Upper lobe of left lung (tissue), 6 donors: ENCODE measurements at regions not wholly inside any gene's neighbourhood (a gene's known extent, or its start where the extent isn't known, plus 50 kb on each side); places are given as distances from the start of the nearest gene placed in this dataset.

Experiments
- ATAC-seq, 2 donors: fragments of 200-7000 bp; cut with Tn5 transposase; one replicate each; pipeline ENCODE4 v1.9.1; 2022; ENCODE audit warnings: mild to moderate bottlenecking in 2 of 2, moderate library complexity in 2 of 2; ENCODE audit not compliant: low FRiP score in 2 of 2
- DNase-seq, 2 donors: peaks; one replicate each; pipeline ENCODE4 v3.0.0-alpha.2; 2019 to 2020
- H3K27ac ChIP-seq, 4 donors: fragments of 200-600 bp; sonication (generic); one replicate each; pipeline ENCODE4 v1.5.1; 2016 to 2019
- H3K27me3 ChIP-seq, 4 donors: fragments of 200-600 bp; sonication (generic); one replicate each; pipeline ENCODE4 v1.5.1; 2017 to 2019
- H3K36me3 ChIP-seq, 4 donors: fragments of 200-600 bp; sonication (generic); one replicate each; pipeline ENCODE4 v1.5.1; 2016 to 2019
- H3K4me1 ChIP-seq, 4 donors: fragments of 200-600 bp; sonication (generic); one replicate each; pipeline ENCODE4 v1.5.1; 2018 to 2019
- H3K4me3 ChIP-seq, 4 donors: fragments of 200-600 bp; sonication (generic); one replicate each; pipeline ENCODE4 v1.5.1; 2017 to 2019; ENCODE audit warnings: mild to moderate bottlenecking in 2 of 4, moderate library complexity in 1 of 4
- H3K9me3 ChIP-seq, 4 donors: fragments of 200-600 bp; sonication (generic); one replicate each; pipeline ENCODE4 v1.5.1; 2018 to 2019
- EP300 ChIP-seq, 4 donors: sonication (generic); formaldehyde crosslinking; IDR thresholded peaks; one replicate each; pipeline ENCODE4 v1.5.1; 2017; ENCODE audit warnings: antibody characterized with exemption in 4 of 4, control low read depth in 2 of 4
- POLR2A ChIP-seq, 4 donors: fragments of 450-650 bp; IDR thresholded peaks; one replicate each; pipeline ENCODE4 v1.5.1; 2016 to 2017; ENCODE audit warnings: antibody characterized with exemption in 4 of 4, mild to moderate bottlenecking in 2 of 4
- POLR2AphosphoS5 ChIP-seq, 2 donors: sonication (generic); formaldehyde crosslinking; IDR thresholded peaks; one replicate each; pipeline ENCODE4 v1.5.1; 2017; ENCODE audit warnings: antibody characterized with exemption in 2 of 2
- WGBS, 2 donors: methylation state at CpG; one replicate each; pipeline ENCODE4 v1.1.5; 2017 to 2018; 5-methylcytosine and 5-hydroxymethylcytosine counted together
- TF ChIP-seq, protein P1 (sequence below), 6 experiments: fragments of 450-650 bp in 4 of 6; fragments of 200-600 bp in 2 of 6; sonication (generic) in 2 of 6; IDR thresholded peaks; one replicate each; pipeline ENCODE4 v1.5.1; 2016 to 2019; ENCODE audit warnings: antibody characterized with exemption in 6 of 6
- donor health status: DM: no; HTN: no; CAD: no; lungs with moderate emphysema.
- donor health status: DM: no; HTN: yes; CAD: no; lungs with severe emphysema.

- DNase-seq (no peak), ATAC-seq (no peak)
- Histone ChIP-seq H3K4me1 (peaks cover 0 to 6% (median 0%) of the 10 kb centered on the region in 4 donors), H3K27ac (peak overlapping the region in 1 of 4 donors; percentile 11), H3K9me3 (no peaks in the 10 kb centered on the region), H3K4me3 (no peak overlapping the region), H3K27me3 (no peaks in the 10 kb centered on the region), H3K36me3 (no peaks in the 10 kb centered on the region)
- WGBS, 2 donors, result 73 to 96% methylated on average over 6 of the region's 6 CpGs
- TF ChIP-seq EP300 (IDR thresholded peaks at IDR 0.05), result no peak
- no peak for TF ChIP-seq POLR2A (IDR thresholded peaks at IDR 0.05)
- TF ChIP-seq, protein P1, sequence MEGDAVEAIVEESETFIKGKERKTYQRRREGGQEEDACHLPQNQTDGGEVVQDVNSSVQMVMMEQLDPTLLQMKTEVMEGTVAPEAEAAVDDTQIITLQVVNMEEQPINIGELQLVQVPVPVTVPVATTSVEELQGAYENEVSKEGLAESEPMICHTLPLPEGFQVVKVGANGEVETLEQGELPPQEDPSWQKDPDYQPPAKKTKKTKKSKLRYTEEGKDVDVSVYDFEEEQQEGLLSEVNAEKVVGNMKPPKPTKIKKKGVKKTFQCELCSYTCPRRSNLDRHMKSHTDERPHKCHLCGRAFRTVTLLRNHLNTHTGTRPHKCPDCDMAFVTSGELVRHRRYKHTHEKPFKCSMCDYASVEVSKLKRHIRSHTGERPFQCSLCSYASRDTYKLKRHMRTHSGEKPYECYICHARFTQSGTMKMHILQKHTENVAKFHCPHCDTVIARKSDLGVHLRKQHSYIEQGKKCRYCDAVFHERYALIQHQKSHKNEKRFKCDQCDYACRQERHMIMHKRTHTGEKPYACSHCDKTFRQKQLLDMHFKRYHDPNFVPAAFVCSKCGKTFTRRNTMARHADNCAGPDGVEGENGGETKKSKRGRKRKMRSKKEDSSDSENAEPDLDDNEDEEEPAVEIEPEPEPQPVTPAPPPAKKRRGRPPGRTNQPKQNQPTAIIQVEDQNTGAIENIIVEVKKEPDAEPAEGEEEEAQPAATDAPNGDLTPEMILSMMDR (IDR thresholded peaks at IDR 0.05), result no peak
- no peak for TF ChIP-seq POLR2AphosphoS5 (IDR thresholded peaks at IDR 0.05)
Measured at GRCh38 chrX:131703646-131704045, 159.8 kb downstream of the OR13H1 start.

- Histone ChIP-seq H3K27ac (peak overlapping the region in 2 of 4 donors; percentile 11 to 82), H3K27me3 (no peaks in the 10 kb centered on the region), H3K36me3 (no peaks in the 10 kb centered on the region), H3K4me1 (peaks cover 0 to 6% (median 0%) of the 10 kb centered on the region in 4 donors), H3K4me3 (peak overlapping the region in 2 of 4 donors; percentile 38 to 41), H3K9me3 (no peaks in the 10 kb centered on the region)
- peak in 1 of 2 donors; percentile 89 for ATAC-seq
- DNase-seq, result peak in 1 of 2 donors; percentile 83
- peak; percentile 39 to 56 for TF ChIP-seq POLR2AphosphoS5 (IDR thresholded peaks at IDR 0.05)
- TF ChIP-seq, protein P1 (IDR thresholded peaks at IDR 0.05), result peak in 4 of 6 experiments; percentile 28 to 71 (median 54)
- no peak for TF ChIP-seq EP300 (IDR thresholded peaks at IDR 0.05)
- TF ChIP-seq POLR2A (IDR thresholded peaks at IDR 0.05), result no peak
- 55 to 83% methylated on average over 12 to 17 of the region's 17 CpGs for WGBS, 2 donors
Measured at GRCh38 chrX:131704136-131704695, 160.3 kb downstream of the OR13H1 start.

- Histone ChIP-seq H3K36me3 (no peaks in the 10 kb centered on the region), H3K27me3 (no peaks in the 10 kb centered on the region), H3K4me3 (no peak overlapping the region), H3K4me1 (peaks cover 0 to 6% (median 0%) of the 10 kb centered on the region in 4 donors), H3K9me3 (no peaks in the 10 kb centered on the region), H3K27ac (no peak overlapping the region)
- 88 to 100% methylated on average over 3 to 6 of the region's 6 CpGs for WGBS, 2 donors
- ATAC-seq, result no peak
- TF ChIP-seq, protein P1 (IDR thresholded peaks at IDR 0.05), result no peak
- TF ChIP-seq EP300 (IDR thresholded peaks at IDR 0.05) (no peak), POLR2AphosphoS5 (IDR thresholded peaks at IDR 0.05) (no peak), POLR2A (IDR thresholded peaks at IDR 0.05) (no peak)
- no peak for DNase-seq
Measured at GRCh38 chrX:131709553-131709952, 165.7 kb downstream of the OR13H1 start.

DNA sequence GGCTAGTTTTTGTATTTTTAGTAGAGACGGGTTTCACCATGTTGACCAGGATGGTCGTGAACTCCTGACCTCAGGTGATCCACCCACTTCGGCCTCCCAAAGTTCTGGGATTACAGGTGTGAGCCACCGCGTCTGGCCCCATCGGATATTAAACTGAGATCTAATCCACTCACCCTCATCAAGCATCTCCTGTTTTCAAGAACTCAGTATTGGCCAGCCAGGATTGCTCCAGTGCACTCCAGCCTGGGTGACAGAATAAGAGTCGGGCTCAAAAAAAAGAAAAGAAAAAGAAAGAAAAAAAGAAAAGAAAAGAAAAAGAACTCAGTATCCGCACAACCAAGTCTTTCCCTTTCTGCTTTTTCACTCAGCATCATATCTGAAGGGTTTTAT, 167.6 kb downstream of the OR13H1 start:
- ATAC-seq, result no peak

GRCh38 chrX:131723646-131724045, 179.8 kb downstream of the OR13H1 start:
- no peak overlapping the region for H3K4me3 ChIP-seq
- WGBS, 2 donors, result 65 to 67% methylated on average over 1 of the region's 1 CpG
- peaks cover 0 to 3% (median 0%) of the 10 kb centered on the region in 4 donors for H3K9me3 ChIP-seq
- peaks cover 0 to 3% (median 0%) of the 10 kb centered on the region in 4 donors for H3K4me1 ChIP-seq
- TF ChIP-seq POLR2AphosphoS5 (IDR thresholded peaks at IDR 0.05) (no peak), EP300 (IDR thresholded peaks at IDR 0.05) (no peak), POLR2A (IDR thresholded peaks at IDR 0.05) (no peak)
- TF ChIP-seq, protein P1 (IDR thresholded peaks at IDR 0.05), result no peak
- no peaks in the 10 kb centered on the region for H3K36me3 ChIP-seq
- no peak for DNase-seq
- no peak for ATAC-seq
- H3K27me3 ChIP-seq, result no peaks in the 10 kb centered on the region
- H3K27ac ChIP-seq, result no peak overlapping the region

More for the DNA sequence above, 167.6 kb downstream of the OR13H1 start:
- no peaks in the 10 kb centered on the region for H3K27me3 ChIP-seq
- H3K4me1 ChIP-seq, result no peaks in the 10 kb centered on the region
- H3K4me3 ChIP-seq, result peak overlapping the region in 1 of 4 donors; percentile 33
- WGBS, 2 donors, result 67 to 92% methylated on average over 7 to 8 of the region's 8 CpGs
- no peak for TF ChIP-seq POLR2AphosphoS5 (IDR thresholded peaks at IDR 0.05)
- no peaks in the 10 kb centered on the region for H3K9me3 ChIP-seq
- H3K27ac ChIP-seq, result no peak overlapping the region
- no peak for DNase-seq
- no peaks in the 10 kb centered on the region for H3K36me3 ChIP-seq
